Activated naive CD4-positive, alpha-beta T cell treated with anti-CD3 and anti-CD28 coated beads, Interleukin-2, amount 50 U/mL, for 16 hours (primary cell): ENCODE measurements at regions not wholly inside any gene's neighbourhood (a gene's known extent, or its start where the extent isn't known, plus 50 kb on each side); places are given as distances from the start of the nearest gene placed in this dataset.

Experiments used
- DNase-seq: peaks from one replicate; pipeline ENCODE4 v3.0.0-alpha.2; 2020

- DNase-seq = no peak
Observed at GRCh38 chr12:126488806-126489205, 1423.6 kb downstream of the AACS start.

GRCh38 chr12:126492181-126492580, 1426.9 kb downstream of the AACS start:
- DNase-seq = no peak

GRCh38 chr12:126493366-126494108, 1428.3 kb downstream of the AACS start:
- no peak for DNase-seq

GRCh38 chr12:126496201-126496600, 1431.0 kb downstream of the AACS start:
- DNase-seq = no peak

GRCh38 chr12:126506426-126507182, 1441.4 kb downstream of the AACS start:
- no peak for DNase-seq

GRCh38 chr12:126507231-126507630, 1442.0 kb downstream of the AACS start:
- DNase-seq = no peak

- DNase-seq = no peak
Observed at GRCh38 chr12:126509572-126509971, 1444.3 kb downstream of the AACS start.

- DNase-seq = no peak
Observed at GRCh38 chr12:126510630-126511029, 1445.4 kb downstream of the AACS start.

- DNase-seq = no peak
Observed at GRCh38 chr12:126512916-126513913, 1448.0 kb downstream of the AACS start.

GRCh38 chr12:126518596-126519200, 1453.5 kb downstream of the AACS start:
- no peak for DNase-seq

GRCh38 chr12:126519833-126520232, 1454.6 kb downstream of the AACS start:
- no peak for DNase-seq

- no peak for DNase-seq
Observed at GRCh38 chr12:126523891-126524290, 1458.7 kb downstream of the AACS start.

GRCh38 chr12:126534495-126534894, 1469.3 kb downstream of the AACS start:
- DNase-seq = no peak

- DNase-seq = no peak
Observed at GRCh38 chr12:126534942-126535341, 1469.7 kb downstream of the AACS start.

GRCh38 chr12:126535971-126536370, 1470.7 kb downstream of the AACS start:
- no peak for DNase-seq

- no peak for DNase-seq
Observed at GRCh38 chr12:126537961-126538530, 1472.8 kb downstream of the AACS start.

GRCh38 chr12:126538888-126539287, 1473.7 kb downstream of the AACS start:
- DNase-seq = no peak

GRCh38 chr12:126545411-126545810, 1480.2 kb downstream of the AACS start:
- DNase-seq = no peak

- DNase-seq = no peak
Observed at GRCh38 chr12:126547905-126548304, 1482.7 kb downstream of the AACS start.

- no peak for DNase-seq
Observed at GRCh38 chr12:126551869-126552268, 1486.6 kb downstream of the AACS start.

- DNase-seq = no peak
Observed at GRCh38 chr12:126554625-126555024, 1489.4 kb downstream of the AACS start.

- no peak for DNase-seq
Observed at GRCh38 chr12:126557659-126558058, 1492.4 kb downstream of the AACS start.
